Neuron (in vitro differentiated cells): ENCODE measurements at regions not wholly inside any gene's neighbourhood (a gene's known extent, or its start where the extent isn't known, plus 50 kb on each side); places are given as distances from the start of the nearest gene placed in this dataset.
"Not testable (repeated sequence)": the region's sequence is repeated elsewhere in the genome, so short reads cannot be mapped to it uniquely, and the experiment has no call there.

Experiments used
- H2AFZ ChIP-seq: one replicate; pipeline ENCODE4 v1.6.1; 2013; ENCODE audit warnings: low read depth, mild to moderate bottlenecking, inconsistent platforms, low read length, moderate library complexity
- H3K27me3 ChIP-seq: one replicate; pipeline ENCODE4 v1.6.1; 2013; ENCODE audit warnings: low read length; ENCODE audit not compliant: insufficient read depth
- H3K36me3 ChIP-seq: one replicate; pipeline ENCODE4 v1.6.1; 2013; ENCODE audit warnings: low read length; ENCODE audit not compliant: insufficient read depth
- H3K4me1 ChIP-seq: one replicate; pipeline ENCODE4 v1.6.1; 2013; ENCODE audit warnings: low read length; ENCODE audit not compliant: insufficient read depth
- H3K4me3 ChIP-seq: 2 replicates; pipeline ENCODE4 v1.5.1; 2013; ENCODE audit warnings: mild to moderate bottlenecking, low read length, moderate library complexity
- H3K9me3 ChIP-seq: one replicate; pipeline ENCODE4 v1.6.1; 2013; ENCODE audit warnings: low read length

- H3K9me3 ChIP-seq, H3K36me3 ChIP-seq, H2AFZ ChIP-seq, H3K27me3 ChIP-seq, H3K4me3 ChIP-seq, H3K4me1 ChIP-seq: not testable (repeated sequence)
These were observed 75.4 kb downstream of the LAT start for GRCh38 chr16:29060022-29060810.

DNA sequence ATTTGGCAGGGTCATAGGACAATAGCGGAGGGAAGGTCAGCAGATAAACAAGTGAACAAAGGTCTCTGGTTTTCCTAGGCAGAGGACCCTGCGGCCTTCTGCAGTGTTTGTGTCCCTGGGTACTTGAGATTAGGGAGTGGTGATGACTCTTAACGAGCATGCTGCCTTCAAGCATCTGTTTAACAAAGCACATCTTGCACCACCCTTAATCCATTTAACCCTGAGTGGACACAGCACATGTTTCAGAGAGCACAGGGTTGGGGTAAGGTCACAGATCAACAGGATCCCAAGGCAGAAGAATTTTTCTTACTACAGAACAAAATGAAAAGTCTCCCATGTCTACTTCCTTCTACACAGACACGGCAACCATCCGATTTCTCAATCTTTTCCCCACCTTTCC, 74.7 kb downstream of the LAT start:
- not testable (repeated sequence) for H2AFZ ChIP-seq, H3K9me3 ChIP-seq, H3K4me1 ChIP-seq, H3K27me3 ChIP-seq, H3K4me3 ChIP-seq, H3K36me3 ChIP-seq
